ENCODE measurements at regions not wholly inside any gene's neighbourhood (a gene's known extent, or its start where the extent isn't known, plus 50 kb on each side); places are given as distances from the start of the nearest gene placed in this dataset.
"Not testable (repeated sequence)": the region's sequence is repeated elsewhere in the genome, so short reads cannot be mapped to it uniquely, and the experiment has no call there.

DNA sequence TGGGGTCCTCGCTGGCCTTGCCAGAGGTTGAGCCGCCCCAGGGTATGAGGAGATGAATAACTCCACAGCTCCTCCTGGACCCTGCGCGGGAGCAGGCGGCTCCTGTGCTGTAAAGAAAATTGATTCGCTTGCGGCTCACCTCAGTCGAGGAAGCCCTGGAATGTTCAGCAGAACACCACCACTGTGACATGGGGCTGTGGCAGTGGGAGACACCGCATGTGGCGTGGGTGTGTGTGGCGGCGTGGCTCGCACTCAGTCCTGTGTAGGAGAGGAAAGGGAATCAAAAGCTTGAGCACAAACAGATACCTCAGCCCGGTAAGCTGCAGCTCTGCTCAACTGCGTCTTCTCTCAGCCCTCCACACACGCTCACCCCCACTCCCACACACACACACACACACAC lies 295.9 kb upstream of the ADGRL2 start:
- TF ChIP-seq POLR2A, POLR2AphosphoS5 (IDR thresholded peaks at IDR 0.05): not testable (repeated sequence)
- TF ChIP-seq, protein P1, sequence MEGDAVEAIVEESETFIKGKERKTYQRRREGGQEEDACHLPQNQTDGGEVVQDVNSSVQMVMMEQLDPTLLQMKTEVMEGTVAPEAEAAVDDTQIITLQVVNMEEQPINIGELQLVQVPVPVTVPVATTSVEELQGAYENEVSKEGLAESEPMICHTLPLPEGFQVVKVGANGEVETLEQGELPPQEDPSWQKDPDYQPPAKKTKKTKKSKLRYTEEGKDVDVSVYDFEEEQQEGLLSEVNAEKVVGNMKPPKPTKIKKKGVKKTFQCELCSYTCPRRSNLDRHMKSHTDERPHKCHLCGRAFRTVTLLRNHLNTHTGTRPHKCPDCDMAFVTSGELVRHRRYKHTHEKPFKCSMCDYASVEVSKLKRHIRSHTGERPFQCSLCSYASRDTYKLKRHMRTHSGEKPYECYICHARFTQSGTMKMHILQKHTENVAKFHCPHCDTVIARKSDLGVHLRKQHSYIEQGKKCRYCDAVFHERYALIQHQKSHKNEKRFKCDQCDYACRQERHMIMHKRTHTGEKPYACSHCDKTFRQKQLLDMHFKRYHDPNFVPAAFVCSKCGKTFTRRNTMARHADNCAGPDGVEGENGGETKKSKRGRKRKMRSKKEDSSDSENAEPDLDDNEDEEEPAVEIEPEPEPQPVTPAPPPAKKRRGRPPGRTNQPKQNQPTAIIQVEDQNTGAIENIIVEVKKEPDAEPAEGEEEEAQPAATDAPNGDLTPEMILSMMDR (IDR thresholded peaks at IDR 0.05 in 8 of 11, conservative IDR thresholded peaks at IDR 0.05 in 3 of 11): not testable (repeated sequence)
